ENCODE measurements at regions not wholly inside any gene's neighbourhood (a gene's known extent, or its start where the extent isn't known, plus 50 kb on each side); places are given as distances from the start of the nearest gene placed in this dataset.

GRCh38 chr9:88923653-88924288, 67.5 kb upstream of the S1PR3 start:
- intact Hi-C loops (cut with micrococcal nuclease; ENCODE audit: unreplicated experiment) (no loop called here), in situ Hi-C loops (cut with HindIII; ENCODE audit: low pct_unique_long_range_greater_than_20kb, low sequenced_read_pairs) (no loop called here)
- CTCF ChIA-PET: no interaction called here

DNA sequence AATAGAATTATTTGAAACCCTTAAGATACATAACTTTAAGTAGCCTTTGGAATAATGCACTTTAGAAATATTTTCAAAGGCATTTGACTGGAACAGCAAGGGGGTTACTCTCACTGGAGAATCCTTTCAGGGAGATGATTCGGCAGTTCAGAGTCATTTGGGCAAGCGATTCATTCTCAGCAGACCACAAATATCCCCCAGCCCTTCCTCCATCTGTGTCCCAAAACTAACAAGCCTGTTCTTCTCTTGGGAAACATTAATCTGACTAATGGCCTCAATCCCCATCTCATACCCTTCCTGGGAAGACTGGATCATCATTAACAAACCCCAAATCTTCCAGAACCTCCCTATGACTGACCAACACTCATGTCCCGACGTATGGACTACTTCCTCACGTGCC, 65.8 kb upstream of the S1PR3 start:
- in situ Hi-C loops (cut with HindIII; ENCODE audit: low pct_unique_long_range_greater_than_20kb, low sequenced_read_pairs) (no loop called here), intact Hi-C loops (cut with micrococcal nuclease; ENCODE audit: unreplicated experiment) (no loop called here)
- ChIA-PET POLR2A (no interaction called here), CTCF (no interaction called here)
- BruUV-seq (replicated peaks): no TSS peak
- H3K27me3 ChIP-seq (ENCODE audit: control insufficient read depth, insufficient read depth, low read length): no peaks in the 10 kb centered on the region
- no peak overlapping the region for H3K27ac ChIP-seq (ENCODE audit: low read length)
- no peaks in the 10 kb centered on the region for H3K36me3 ChIP-seq (ENCODE audit: control insufficient read depth, insufficient read depth, low read length)
- TF ChIP-seq POLR2AphosphoS5 (IDR thresholded peaks at IDR 0.05; ENCODE audit: low read depth, low read length) (no peak), SIN3A (IDR thresholded peaks at IDR 0.05; ENCODE audit: borderline replicate concordance, insufficient read depth, low read depth, low read length) (no peak), REST (IDR thresholded peaks at IDR 0.05; ENCODE audit: insufficient read depth in 1 of 2, low read depth in 2 of 2, low read length in 1 of 2) (no peak), TCF7L2 (IDR thresholded peaks at IDR 0.05; ENCODE audit: low read depth, low read length) (no peak)
- TF ChIP-seq, protein P1, sequence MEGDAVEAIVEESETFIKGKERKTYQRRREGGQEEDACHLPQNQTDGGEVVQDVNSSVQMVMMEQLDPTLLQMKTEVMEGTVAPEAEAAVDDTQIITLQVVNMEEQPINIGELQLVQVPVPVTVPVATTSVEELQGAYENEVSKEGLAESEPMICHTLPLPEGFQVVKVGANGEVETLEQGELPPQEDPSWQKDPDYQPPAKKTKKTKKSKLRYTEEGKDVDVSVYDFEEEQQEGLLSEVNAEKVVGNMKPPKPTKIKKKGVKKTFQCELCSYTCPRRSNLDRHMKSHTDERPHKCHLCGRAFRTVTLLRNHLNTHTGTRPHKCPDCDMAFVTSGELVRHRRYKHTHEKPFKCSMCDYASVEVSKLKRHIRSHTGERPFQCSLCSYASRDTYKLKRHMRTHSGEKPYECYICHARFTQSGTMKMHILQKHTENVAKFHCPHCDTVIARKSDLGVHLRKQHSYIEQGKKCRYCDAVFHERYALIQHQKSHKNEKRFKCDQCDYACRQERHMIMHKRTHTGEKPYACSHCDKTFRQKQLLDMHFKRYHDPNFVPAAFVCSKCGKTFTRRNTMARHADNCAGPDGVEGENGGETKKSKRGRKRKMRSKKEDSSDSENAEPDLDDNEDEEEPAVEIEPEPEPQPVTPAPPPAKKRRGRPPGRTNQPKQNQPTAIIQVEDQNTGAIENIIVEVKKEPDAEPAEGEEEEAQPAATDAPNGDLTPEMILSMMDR (IDR thresholded peaks at IDR 0.05): no peak
- H3K4me1 ChIP-seq (ENCODE audit: control insufficient read depth, insufficient read depth, low read length): no peaks in the 10 kb centered on the region
- no peak for ATAC-seq
- no peak overlapping the region for H3K4me3 ChIP-seq (ENCODE audit: low read depth in 2 of 2, low read length in 2 of 2)
- DNase-seq (ENCODE audit: low read depth, low spot score): no peak
- H3K9me3 ChIP-seq (ENCODE audit: control insufficient read depth, insufficient read depth, low read depth, low read length): no peaks in the 10 kb centered on the region

More at GRCh38 chr9:88923653-88924288, 67.5 kb upstream of the S1PR3 start:
- ATAC-seq: no peak
- Histone ChIP-seq H3K27ac (ENCODE audit: low read length) (no peak overlapping the region), H3K9me3 (ENCODE audit: control insufficient read depth, insufficient read depth, low read depth, low read length) (no peaks in the 10 kb centered on the region), H3K27me3 (ENCODE audit: control insufficient read depth, insufficient read depth, low read length) (no peaks in the 10 kb centered on the region), H3K36me3 (ENCODE audit: control insufficient read depth, insufficient read depth, low read length) (no peaks in the 10 kb centered on the region), H3K4me3 (ENCODE audit: low read depth in 2 of 2, low read length in 2 of 2) (no peak overlapping the region), H3K4me1 (ENCODE audit: control insufficient read depth, insufficient read depth, low read length) (no peaks in the 10 kb centered on the region)
- DNase-seq (ENCODE audit: low read depth, low spot score): no peak
- BruUV-seq (replicated peaks): no TSS peak
- TF ChIP-seq, protein P1 (IDR thresholded peaks at IDR 0.05): no peak
- TF ChIP-seq TCF7L2 (IDR thresholded peaks at IDR 0.05; ENCODE audit: low read depth, low read length) (no peak), REST (IDR thresholded peaks at IDR 0.05; ENCODE audit: insufficient read depth in 1 of 2, low read depth in 2 of 2, low read length in 1 of 2) (no peak), SIN3A (IDR thresholded peaks at IDR 0.05; ENCODE audit: borderline replicate concordance, insufficient read depth, low read depth, low read length) (no peak), POLR2AphosphoS5 (IDR thresholded peaks at IDR 0.05; ENCODE audit: low read depth, low read length) (no peak)
- POLR2A ChIA-PET: no interaction called here
